DND-41 (cell line): ENCODE measurements at regions not wholly inside any gene's neighbourhood (a gene's known extent, or its start where the extent isn't known, plus 50 kb on each side); places are given as distances from the start of the nearest gene placed in this dataset.

Source experiments
- ATAC-seq: fragments of 200-7000 bp; cut with Tn5 transposase; 3 replicates; pipeline ENCODE4 v1.9.1; 2021; ENCODE audit warnings: low read depth; ENCODE audit not compliant: insufficient read depth
- DNase-seq: peaks from one replicate; pipeline ENCODE4 v3.0.0-alpha.2; 2020
- H2AFZ ChIP-seq: 2 replicates; pipeline ENCODE4 v1.6.0; 2012; ENCODE audit warnings: low read depth, low read length
- H3K27ac ChIP-seq: 2 replicates; pipeline ENCODE4 v1.5.1; 2012; ENCODE audit warnings: low read length, inconsistent platforms
- H3K27me3 ChIP-seq: fragments of 200-600 bp; sonication (generic); 2 replicates; pipeline ENCODE4 v1.6.0; 2012; ENCODE audit warnings: low read length, mild to moderate bottlenecking, inconsistent platforms; ENCODE audit not compliant: insufficient read depth, poor library complexity
- H3K36me3 ChIP-seq: 2 replicates; pipeline ENCODE4 v1.5.1; 2012; ENCODE audit warnings: low read length, inconsistent platforms; ENCODE audit not compliant: insufficient read depth
- H3K4me1 ChIP-seq: 2 replicates; pipeline ENCODE4 v1.5.1; 2012; ENCODE audit warnings: mild to moderate bottlenecking, low read length; ENCODE audit not compliant: insufficient read depth
- H3K4me2 ChIP-seq: 2 replicates; pipeline ENCODE4 v1.6.0; 2012; ENCODE audit warnings: mild to moderate bottlenecking, moderate library complexity, low read length, inconsistent platforms; ENCODE audit not compliant: insufficient read depth
- H3K4me3 ChIP-seq, 2 experiments: fragments of 200-600 bp in 1 of 2; shearing (Covaris generic) in 1 of 2; 2 replicates each; pipeline ENCODE4 v1.5.1; 2012 to 2016; ENCODE audit warnings: inconsistent platforms in 2 of 2, low read length in 2 of 2, mild to moderate bottlenecking in 2 of 2, low read depth in 1 of 2, moderate library complexity in 1 of 2
- H3K79me2 ChIP-seq: 2 replicates; pipeline ENCODE4 v1.6.0; 2012; ENCODE audit warnings: low read length, inconsistent platforms; ENCODE audit not compliant: insufficient read depth
- H3K9ac ChIP-seq: 2 replicates; pipeline ENCODE4 v1.6.0; 2012; ENCODE audit warnings: low read depth, mild to moderate bottlenecking, inconsistent platforms, low read length, moderate library complexity
- H3K9me3 ChIP-seq: 2 replicates; pipeline ENCODE4 v1.5.1; 2012; ENCODE audit warnings: low read length, moderate library complexity, mild to moderate bottlenecking, inconsistent platforms; ENCODE audit not compliant: insufficient read depth, severe bottlenecking
- H4K20me1 ChIP-seq: 2 replicates; pipeline ENCODE4 v1.6.0; 2012; ENCODE audit warnings: low read length; ENCODE audit not compliant: insufficient read depth
- EZH2 ChIP-seq: IDR thresholded peaks from 3 replicates; pipeline ENCODE4 v1.6.1; 2012; ENCODE audit warnings: borderline replicate concordance, low read depth, mild to moderate bottlenecking, moderate library complexity, low read length, inconsistent platforms; ENCODE audit not compliant: severe bottlenecking
- TF ChIP-seq, protein P1 (sequence below): IDR thresholded peaks from 2 replicates; pipeline ENCODE4 v1.5.1; 2012; ENCODE audit warnings: borderline replicate concordance, low read length, moderate library complexity, mild to moderate bottlenecking; ENCODE audit not compliant: poor library complexity, severe bottlenecking; ENCODE audit errors: extremely low read depth

DNA sequence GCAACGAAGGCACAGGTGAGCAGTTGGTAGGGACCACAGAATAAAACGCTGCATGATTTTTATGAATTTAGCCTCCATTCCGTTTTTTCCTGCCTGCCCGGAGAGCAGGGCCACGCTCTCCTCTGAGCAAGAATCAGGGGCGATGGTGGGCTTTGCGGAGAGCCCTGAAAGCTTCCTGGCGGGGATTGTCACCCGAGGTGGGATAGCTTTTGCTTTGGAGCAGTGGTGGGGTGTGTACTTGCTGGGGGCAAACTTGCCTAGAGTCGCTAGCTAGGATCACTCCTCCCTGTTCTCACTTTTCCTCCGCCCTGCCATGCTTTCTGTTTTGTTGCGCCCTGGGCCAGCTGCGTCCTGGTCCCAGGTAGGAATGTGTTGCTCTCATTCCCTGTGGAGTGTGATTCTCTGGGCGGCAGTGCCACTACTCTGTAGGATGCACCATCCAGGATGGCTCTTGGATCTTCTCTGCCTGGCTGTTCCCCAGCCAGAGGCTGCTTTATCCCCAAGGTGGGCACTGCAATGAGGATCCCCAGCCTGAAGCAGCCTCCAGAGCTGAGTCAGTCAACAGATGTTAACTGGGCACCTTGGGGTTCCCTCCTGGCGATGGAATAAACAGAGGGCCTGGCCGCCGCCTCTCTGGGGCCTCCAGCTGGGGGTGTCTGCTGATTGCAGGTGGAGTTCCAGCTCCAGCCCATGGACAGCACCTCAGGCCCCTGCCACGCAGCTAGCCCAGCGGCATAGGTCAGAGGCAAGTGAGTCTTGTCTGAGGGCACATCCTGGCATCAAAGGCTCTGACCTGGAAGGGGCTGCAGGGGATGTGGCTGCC, 360.9 kb upstream of the TNRC6C start:
- no peaks in the 10 kb centered on the region for H3K36me3 ChIP-seq
- no peak overlapping the region for H3K9ac ChIP-seq
- TF ChIP-seq, protein P1, sequence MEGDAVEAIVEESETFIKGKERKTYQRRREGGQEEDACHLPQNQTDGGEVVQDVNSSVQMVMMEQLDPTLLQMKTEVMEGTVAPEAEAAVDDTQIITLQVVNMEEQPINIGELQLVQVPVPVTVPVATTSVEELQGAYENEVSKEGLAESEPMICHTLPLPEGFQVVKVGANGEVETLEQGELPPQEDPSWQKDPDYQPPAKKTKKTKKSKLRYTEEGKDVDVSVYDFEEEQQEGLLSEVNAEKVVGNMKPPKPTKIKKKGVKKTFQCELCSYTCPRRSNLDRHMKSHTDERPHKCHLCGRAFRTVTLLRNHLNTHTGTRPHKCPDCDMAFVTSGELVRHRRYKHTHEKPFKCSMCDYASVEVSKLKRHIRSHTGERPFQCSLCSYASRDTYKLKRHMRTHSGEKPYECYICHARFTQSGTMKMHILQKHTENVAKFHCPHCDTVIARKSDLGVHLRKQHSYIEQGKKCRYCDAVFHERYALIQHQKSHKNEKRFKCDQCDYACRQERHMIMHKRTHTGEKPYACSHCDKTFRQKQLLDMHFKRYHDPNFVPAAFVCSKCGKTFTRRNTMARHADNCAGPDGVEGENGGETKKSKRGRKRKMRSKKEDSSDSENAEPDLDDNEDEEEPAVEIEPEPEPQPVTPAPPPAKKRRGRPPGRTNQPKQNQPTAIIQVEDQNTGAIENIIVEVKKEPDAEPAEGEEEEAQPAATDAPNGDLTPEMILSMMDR, result no peak
- no peak for TF ChIP-seq EZH2
- ATAC-seq (no peak), DNase-seq (no peak)
- no peaks in the 10 kb centered on the region for H4K20me1 ChIP-seq
- no peaks in the 10 kb centered on the region for H3K27me3 ChIP-seq
- H2AFZ ChIP-seq, result no peak overlapping the region
- peaks cover 16% of the 10 kb centered on the region for H3K4me1 ChIP-seq
- H3K4me3 ChIP-seq, result no peak overlapping the region
- no peaks in the 10 kb centered on the region for H3K9me3 ChIP-seq
- no peak overlapping the region for H3K4me2 ChIP-seq
- H3K79me2 ChIP-seq, result no peaks in the 10 kb centered on the region
- H3K27ac ChIP-seq, result no peak overlapping the region

DNA sequence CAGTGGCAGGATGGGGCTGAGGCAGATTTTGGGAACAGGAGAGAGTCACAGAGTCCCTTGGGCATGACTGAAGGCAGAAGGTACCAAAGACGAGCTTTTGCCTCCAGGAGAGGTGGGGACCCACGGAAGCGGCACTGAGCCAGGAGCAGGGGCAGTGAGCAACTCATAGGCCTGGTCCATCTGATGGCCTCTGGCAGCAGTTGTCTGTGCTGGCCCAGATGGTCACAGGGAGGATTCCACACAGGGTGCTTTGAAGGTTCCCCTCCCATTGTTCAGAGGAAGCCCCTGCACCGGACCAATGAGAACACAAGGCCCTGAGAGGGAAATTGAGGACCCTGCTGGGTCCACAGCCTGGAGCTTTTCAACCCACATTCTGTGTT, 360.3 kb upstream of the TNRC6C start:
- peaks cover 16% of the 10 kb centered on the region for H3K4me1 ChIP-seq
- no peaks in the 10 kb centered on the region for H3K9me3 ChIP-seq
- ATAC-seq, result no peak
- H3K9ac ChIP-seq, result no peak overlapping the region
- H3K4me3 ChIP-seq, result no peak overlapping the region
- TF ChIP-seq EZH2, result no peak
- TF ChIP-seq, protein P1, result no peak
- no peak for DNase-seq
- no peaks in the 10 kb centered on the region for H3K36me3 ChIP-seq
- no peak overlapping the region for H2AFZ ChIP-seq
- H3K27me3 ChIP-seq, result no peaks in the 10 kb centered on the region
- H3K4me2 ChIP-seq, result no peak overlapping the region
- no peak overlapping the region for H3K27ac ChIP-seq
- H3K79me2 ChIP-seq, result no peaks in the 10 kb centered on the region
- H4K20me1 ChIP-seq, result no peaks in the 10 kb centered on the region

DNA sequence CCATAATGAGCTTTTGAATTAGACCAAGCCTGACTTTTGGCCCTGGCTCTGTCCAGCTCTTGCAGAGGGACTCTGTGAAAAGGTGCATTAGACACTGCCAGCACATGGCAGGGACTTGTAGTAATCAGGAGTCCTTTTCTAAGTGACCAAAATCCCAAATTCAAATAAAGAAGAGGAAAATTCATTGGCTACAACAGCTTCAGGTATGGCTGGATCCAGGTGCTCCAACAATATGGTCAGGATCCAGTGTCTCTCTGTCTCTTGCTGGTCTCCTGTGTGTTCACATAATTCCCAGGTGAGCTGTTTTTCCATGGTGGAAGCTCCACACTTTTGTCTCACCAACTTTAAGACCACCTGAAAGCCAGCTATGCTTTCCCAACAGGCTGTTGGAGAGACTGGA, 358.8 kb upstream of the TNRC6C start:
- ATAC-seq (no peak), DNase-seq (no peak)
- TF ChIP-seq, protein P1, result no peak
- TF ChIP-seq EZH2, result no peak
- Histone ChIP-seq H3K79me2 (no peaks in the 10 kb centered on the region), H3K36me3 (no peaks in the 10 kb centered on the region), H3K27ac (no peak overlapping the region), H3K9me3 (no peaks in the 10 kb centered on the region), H3K9ac (no peak overlapping the region), H3K4me1 (peaks cover 12% of the 10 kb centered on the region), H3K27me3 (no peaks in the 10 kb centered on the region), H2AFZ (no peak overlapping the region), H3K4me2 (no peak overlapping the region), H3K4me3 (no peak overlapping the region), H4K20me1 (no peaks in the 10 kb centered on the region)
